GM12873 (cell line): ENCODE measurements at regions not wholly inside any gene's neighbourhood (a gene's known extent, or its start where the extent isn't known, plus 50 kb on each side); places are given as distances from the start of the nearest gene placed in this dataset.

Experiments used
- TF ChIP-seq, protein P1 (sequence below): IDR thresholded peaks from 2 replicates; pipeline ENCODE4 v1.5.1; 2012; ENCODE audit warnings: low read depth, mild to moderate bottlenecking, moderate library complexity, low read length, control low read depth; ENCODE audit not compliant: insufficient read depth; ENCODE audit errors: missing control alignments

DNA sequence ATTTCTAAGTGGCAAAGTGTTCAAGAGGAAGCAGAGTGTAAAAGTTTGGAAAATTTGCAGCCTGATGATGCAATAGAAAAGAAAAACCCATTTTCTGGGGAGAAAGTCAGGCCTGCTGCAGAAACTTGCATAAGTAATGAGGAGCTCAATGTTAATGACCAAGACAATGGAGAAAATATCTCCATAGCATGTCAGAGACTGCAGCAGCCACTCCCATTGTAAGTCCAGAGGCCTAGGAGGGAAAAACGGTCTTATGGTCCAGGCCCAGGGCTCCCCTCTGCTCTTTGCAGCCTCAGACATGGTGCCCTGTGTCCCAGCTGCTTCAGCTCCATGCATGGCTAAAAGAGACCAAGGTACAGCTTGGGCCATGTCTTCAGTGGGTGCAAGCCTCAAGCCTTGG, 96.6 kb upstream of the GMNC start:
- TF ChIP-seq, protein P1, sequence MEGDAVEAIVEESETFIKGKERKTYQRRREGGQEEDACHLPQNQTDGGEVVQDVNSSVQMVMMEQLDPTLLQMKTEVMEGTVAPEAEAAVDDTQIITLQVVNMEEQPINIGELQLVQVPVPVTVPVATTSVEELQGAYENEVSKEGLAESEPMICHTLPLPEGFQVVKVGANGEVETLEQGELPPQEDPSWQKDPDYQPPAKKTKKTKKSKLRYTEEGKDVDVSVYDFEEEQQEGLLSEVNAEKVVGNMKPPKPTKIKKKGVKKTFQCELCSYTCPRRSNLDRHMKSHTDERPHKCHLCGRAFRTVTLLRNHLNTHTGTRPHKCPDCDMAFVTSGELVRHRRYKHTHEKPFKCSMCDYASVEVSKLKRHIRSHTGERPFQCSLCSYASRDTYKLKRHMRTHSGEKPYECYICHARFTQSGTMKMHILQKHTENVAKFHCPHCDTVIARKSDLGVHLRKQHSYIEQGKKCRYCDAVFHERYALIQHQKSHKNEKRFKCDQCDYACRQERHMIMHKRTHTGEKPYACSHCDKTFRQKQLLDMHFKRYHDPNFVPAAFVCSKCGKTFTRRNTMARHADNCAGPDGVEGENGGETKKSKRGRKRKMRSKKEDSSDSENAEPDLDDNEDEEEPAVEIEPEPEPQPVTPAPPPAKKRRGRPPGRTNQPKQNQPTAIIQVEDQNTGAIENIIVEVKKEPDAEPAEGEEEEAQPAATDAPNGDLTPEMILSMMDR: no peak

- TF ChIP-seq, protein P1: no peak
Observed at GRCh38 chr3:190941694-190942260, 79.3 kb upstream of the GMNC start.

GRCh38 chr3:190926619-190927018, 64.1 kb upstream of the GMNC start:
- TF ChIP-seq, protein P1: no peak

DNA sequence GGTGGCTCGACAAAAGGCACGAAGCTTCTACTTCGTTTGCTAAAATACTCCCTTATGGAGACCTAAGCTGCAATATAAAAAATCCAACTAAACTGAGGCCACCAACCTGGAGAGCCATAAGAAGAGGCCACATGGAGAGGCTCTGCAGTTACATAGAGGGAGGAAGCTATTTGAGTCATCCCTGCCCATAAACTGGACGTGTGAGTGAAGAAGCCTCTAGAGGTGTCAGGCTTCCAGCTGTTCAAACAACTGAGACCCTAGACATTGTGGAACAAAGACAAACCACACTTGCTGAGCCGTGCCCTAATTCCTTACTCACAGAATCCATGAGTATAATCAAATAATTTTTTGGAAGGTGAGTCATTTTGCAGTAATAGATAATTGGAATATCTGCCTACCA, 50.2 kb upstream of the GMNC start:
- TF ChIP-seq, protein P1: no peak
